ENCODE measurements at regions not wholly inside any gene's neighbourhood (a gene's known extent, or its start where the extent isn't known, plus 50 kb on each side); places are given as distances from the start of the nearest gene placed in this dataset.

DNA sequence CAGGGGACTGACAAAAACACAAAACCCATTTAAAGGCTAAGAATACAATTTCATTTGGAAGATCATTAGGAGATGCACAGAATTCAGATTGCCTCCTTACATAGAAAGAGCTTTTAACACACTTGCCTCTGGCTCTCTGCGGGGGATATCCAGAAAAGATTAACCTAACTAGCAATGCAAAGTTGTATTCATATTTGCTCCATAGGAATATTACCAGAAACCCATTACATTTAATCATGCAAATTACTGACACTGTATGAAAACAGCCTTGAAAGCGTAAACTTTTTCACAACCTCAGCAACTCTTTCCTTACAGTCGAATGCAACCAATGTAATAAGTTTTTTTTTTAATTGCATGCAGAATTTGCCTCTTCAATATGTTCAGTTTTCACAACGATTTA, 1087.3 kb upstream of the PRKX start:
- Histone ChIP-seq H3K27me3 (no peaks in the 10 kb centered on the region), H3K9me3 (replicated peaks in 1 of 3) (peaks cover 0 to 4% (median 0%) of the 10 kb centered on the region in 3 donors), H3K4me3 (no peak overlapping the region), H3K4me1 (replicated peaks in 1 of 2) (no peaks in the 10 kb centered on the region), H3K36me3 (replicated peaks in 1 of 2) (no peaks in the 10 kb centered on the region), H3K27ac (no peak overlapping the region)
- 80 to 86% (median 85%) methylated on average over 4 of the region's 4 CpGs for WGBS, 4 donors
- intact Hi-C loops (cut with DNase I), result no loop called here
- DNase-seq, result no peak
- TF ChIP-seq, protein P1, sequence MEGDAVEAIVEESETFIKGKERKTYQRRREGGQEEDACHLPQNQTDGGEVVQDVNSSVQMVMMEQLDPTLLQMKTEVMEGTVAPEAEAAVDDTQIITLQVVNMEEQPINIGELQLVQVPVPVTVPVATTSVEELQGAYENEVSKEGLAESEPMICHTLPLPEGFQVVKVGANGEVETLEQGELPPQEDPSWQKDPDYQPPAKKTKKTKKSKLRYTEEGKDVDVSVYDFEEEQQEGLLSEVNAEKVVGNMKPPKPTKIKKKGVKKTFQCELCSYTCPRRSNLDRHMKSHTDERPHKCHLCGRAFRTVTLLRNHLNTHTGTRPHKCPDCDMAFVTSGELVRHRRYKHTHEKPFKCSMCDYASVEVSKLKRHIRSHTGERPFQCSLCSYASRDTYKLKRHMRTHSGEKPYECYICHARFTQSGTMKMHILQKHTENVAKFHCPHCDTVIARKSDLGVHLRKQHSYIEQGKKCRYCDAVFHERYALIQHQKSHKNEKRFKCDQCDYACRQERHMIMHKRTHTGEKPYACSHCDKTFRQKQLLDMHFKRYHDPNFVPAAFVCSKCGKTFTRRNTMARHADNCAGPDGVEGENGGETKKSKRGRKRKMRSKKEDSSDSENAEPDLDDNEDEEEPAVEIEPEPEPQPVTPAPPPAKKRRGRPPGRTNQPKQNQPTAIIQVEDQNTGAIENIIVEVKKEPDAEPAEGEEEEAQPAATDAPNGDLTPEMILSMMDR (IDR thresholded peaks at IDR 0.05), result no peak
- TF ChIP-seq POLR2A (IDR thresholded peaks at IDR 0.05), result no peak

DNA sequence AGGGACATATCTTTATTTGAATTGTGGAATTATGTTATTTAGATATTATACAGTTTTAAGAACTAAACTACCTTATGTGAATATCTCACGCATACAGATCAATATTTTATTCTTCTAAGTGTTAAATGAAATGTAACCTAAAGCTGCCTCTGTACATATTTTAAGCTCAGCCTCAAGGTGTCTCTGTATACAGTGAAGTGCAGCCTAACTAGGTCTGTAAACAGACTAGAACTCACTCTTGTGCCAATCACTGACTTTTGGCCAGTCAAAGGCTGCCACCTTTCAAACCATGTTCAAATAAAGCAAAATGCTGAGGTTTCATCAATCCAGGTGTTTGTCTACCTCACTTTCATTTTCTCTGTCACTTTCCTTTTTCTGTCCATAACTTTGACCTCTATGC, 1074.5 kb upstream of the PRKX start:
- 74 to 97% (median 84%) methylated on average over 1 of the region's 1 CpG for WGBS, 4 donors
- Histone ChIP-seq H3K4me1 (replicated peaks in 1 of 2) (no peaks in the 10 kb centered on the region), H3K27me3 (peaks cover 6% of the 10 kb centered on the region), H3K9me3 (replicated peaks in 1 of 3) (no peaks in the 10 kb centered on the region), H3K27ac (no peak overlapping the region), H3K36me3 (replicated peaks in 1 of 2) (no peaks in the 10 kb centered on the region), H3K4me3 (no peak overlapping the region)
- no peak for DNase-seq
- intact Hi-C loops (cut with DNase I), result no loop called here
- TF ChIP-seq, protein P1 (IDR thresholded peaks at IDR 0.05), result no peak
- TF ChIP-seq POLR2A (IDR thresholded peaks at IDR 0.05), result no peak

DNA sequence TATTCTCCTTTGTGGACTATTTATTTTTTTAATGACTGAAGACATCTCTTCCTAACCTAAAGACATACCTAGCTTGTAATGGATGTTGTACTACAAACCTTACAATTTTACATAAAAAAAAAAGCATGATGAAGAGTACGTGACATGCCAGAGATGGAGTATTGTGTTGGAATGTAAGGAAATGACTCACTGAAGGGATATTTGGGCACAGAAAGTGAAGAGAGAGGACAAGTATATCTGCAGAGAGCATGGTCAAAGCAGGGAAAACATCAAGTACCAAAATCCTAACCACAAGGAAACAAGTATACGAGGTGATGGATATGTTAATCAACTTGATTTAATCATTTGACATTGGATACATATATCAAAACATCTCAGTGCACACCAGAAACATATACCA, 1051.4 kb upstream of the PRKX start:
- no peaks in the 10 kb centered on the region for H3K9me3 ChIP-seq (replicated peaks in 1 of 3)
- H3K27ac ChIP-seq, result no peak overlapping the region
- no peaks in the 10 kb centered on the region for H3K36me3 ChIP-seq (replicated peaks in 1 of 2)
- DNase-seq, result no peak
- WGBS, 4 donors, result 66 to 75% (median 69%) methylated on average over 2 of the region's 2 CpGs
- no peaks in the 10 kb centered on the region for H3K4me1 ChIP-seq (replicated peaks in 1 of 2)
- H3K4me3 ChIP-seq, result no peak overlapping the region
- intact Hi-C loops (cut with DNase I), result no loop called here
- H3K27me3 ChIP-seq, result no peaks in the 10 kb centered on the region
- TF ChIP-seq POLR2A (IDR thresholded peaks at IDR 0.05), result no peak
- TF ChIP-seq, protein P1 (IDR thresholded peaks at IDR 0.05), result no peak

DNA sequence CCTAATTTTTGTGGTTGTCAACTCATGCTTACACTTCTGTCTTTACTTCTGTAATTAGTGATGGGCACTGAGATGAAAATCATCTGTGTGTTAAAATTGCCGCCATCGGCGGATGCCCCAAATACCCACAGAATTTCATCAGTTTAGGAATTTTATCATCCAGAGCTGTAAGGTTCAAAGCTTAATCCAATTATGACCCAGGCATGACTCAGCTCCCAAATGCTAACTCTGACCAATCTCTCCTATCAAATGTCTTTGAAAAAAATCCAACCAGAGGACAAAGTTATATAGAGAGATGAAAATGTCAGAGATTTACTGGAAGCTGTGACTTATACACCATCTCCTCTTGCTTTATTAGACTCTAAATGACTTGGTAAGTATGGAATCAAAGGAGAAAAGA, 1048.7 kb upstream of the PRKX start:
- H3K4me3 ChIP-seq, result no peak overlapping the region
- no peak overlapping the region for H3K27ac ChIP-seq
- DNase-seq, result no peak
- H3K36me3 ChIP-seq (replicated peaks in 1 of 2), result no peaks in the 10 kb centered on the region
- H3K9me3 ChIP-seq (replicated peaks in 1 of 3), result no peaks in the 10 kb centered on the region
- no peaks in the 10 kb centered on the region for H3K4me1 ChIP-seq (replicated peaks in 1 of 2)
- WGBS, 4 donors, result 90 to 100% (median 92%) methylated on average over 3 of the region's 3 CpGs
- TF ChIP-seq, protein P1 (IDR thresholded peaks at IDR 0.05), result no peak
- no peak for TF ChIP-seq POLR2A (IDR thresholded peaks at IDR 0.05)
- intact Hi-C loops (cut with DNase I), result no loop called here
- H3K27me3 ChIP-seq, result no peaks in the 10 kb centered on the region
